ENCODE measurements at regions not wholly inside any gene's neighbourhood (a gene's known extent, or its start where the extent isn't known, plus 50 kb on each side); places are given as distances from the start of the nearest gene placed in this dataset.

DNA sequence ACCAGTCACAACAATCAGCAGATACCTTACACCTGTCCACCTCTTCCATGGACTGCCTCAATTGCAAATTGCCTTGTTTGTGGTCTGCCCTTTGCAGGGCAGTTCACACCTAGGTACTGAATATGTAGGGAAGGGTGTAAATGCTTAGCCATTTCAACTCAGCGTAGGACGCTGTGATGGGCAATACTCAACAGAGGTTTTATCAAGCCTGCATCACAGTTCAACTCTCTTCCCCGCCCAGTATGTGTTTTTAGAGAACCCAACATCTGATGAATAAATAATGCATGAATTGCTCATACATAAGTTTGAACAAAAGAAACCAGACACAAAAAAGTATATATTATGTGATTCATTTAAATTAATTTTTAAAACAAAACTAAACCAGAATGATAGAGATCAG lies 124.4 kb downstream of the P2RY1 start:
- Histone ChIP-seq H3K27me3 (no peaks in the 10 kb centered on the region), H3K36me3 (no peaks in the 10 kb centered on the region), H3K4me3 (no peak overlapping the region), H3K9me3 (no peaks in the 10 kb centered on the region), H3K4me1 (no peaks in the 10 kb centered on the region), H3K27ac (no peak overlapping the region)
- TF ChIP-seq, protein P1, sequence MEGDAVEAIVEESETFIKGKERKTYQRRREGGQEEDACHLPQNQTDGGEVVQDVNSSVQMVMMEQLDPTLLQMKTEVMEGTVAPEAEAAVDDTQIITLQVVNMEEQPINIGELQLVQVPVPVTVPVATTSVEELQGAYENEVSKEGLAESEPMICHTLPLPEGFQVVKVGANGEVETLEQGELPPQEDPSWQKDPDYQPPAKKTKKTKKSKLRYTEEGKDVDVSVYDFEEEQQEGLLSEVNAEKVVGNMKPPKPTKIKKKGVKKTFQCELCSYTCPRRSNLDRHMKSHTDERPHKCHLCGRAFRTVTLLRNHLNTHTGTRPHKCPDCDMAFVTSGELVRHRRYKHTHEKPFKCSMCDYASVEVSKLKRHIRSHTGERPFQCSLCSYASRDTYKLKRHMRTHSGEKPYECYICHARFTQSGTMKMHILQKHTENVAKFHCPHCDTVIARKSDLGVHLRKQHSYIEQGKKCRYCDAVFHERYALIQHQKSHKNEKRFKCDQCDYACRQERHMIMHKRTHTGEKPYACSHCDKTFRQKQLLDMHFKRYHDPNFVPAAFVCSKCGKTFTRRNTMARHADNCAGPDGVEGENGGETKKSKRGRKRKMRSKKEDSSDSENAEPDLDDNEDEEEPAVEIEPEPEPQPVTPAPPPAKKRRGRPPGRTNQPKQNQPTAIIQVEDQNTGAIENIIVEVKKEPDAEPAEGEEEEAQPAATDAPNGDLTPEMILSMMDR (IDR thresholded peaks at IDR 0.05) = no peak
- ATAC-seq (no peak), DNase-seq (no peak)
- intact Hi-C loops (cut with DNase I) = no loop called here

DNA sequence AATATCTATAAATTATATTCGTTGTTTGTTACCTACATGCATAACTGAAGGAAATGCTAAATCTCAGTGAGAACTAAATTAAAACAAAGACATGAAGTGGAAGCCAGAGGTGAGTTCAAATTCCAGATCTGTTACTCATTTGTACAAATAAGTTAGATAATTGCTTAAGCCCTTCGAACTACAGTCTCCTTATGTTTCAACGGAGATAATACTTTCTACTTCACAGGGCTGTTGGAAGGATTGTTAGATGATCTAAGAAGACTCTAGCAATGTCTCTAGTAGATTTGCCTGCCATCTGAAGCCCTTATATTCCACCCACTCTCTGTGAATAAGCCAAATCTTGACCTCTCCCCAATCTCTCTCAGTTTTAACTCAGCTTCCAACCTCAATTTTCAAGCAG lies 125.8 kb downstream of the P2RY1 start:
- Histone ChIP-seq H3K36me3 (no peaks in the 10 kb centered on the region), H3K4me1 (no peaks in the 10 kb centered on the region), H3K27me3 (no peaks in the 10 kb centered on the region), H3K4me3 (no peak overlapping the region), H3K9me3 (no peaks in the 10 kb centered on the region), H3K27ac (no peak overlapping the region)
- TF ChIP-seq, protein P1 (IDR thresholded peaks at IDR 0.05) = no peak
- ATAC-seq (no peak), DNase-seq (no peak)
- intact Hi-C loops (cut with DNase I) = no loop called here

DNA sequence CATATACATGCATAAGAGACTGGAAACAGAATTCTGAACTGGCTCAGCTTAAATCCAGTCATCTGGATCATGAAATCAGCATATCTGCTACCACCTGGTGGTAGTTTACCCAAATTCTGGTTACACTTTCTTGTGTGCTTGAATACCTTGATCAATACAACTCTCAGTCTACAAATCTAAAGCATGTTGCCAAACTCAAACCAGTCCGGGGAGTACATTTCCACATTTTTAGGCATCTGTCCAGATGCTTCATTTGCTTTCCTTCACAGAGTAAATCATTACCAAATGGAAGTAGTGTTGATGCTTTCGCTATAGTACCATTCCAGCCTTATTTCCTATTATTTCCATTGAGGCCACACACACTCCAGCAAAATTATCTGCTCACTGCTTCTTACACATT lies 126.4 kb downstream of the P2RY1 start:
- no peaks in the 10 kb centered on the region for H3K27me3 ChIP-seq
- no peaks in the 10 kb centered on the region for H3K9me3 ChIP-seq
- H3K4me3 ChIP-seq = no peak overlapping the region
- intact Hi-C loops (cut with DNase I) = no loop called here
- no peaks in the 10 kb centered on the region for H3K4me1 ChIP-seq
- H3K36me3 ChIP-seq = no peaks in the 10 kb centered on the region
- TF ChIP-seq, protein P1 (IDR thresholded peaks at IDR 0.05) = peak; percentile 39
- DNase-seq (no peak), ATAC-seq (peak; percentile 57)
- H3K27ac ChIP-seq = no peak overlapping the region

DNA sequence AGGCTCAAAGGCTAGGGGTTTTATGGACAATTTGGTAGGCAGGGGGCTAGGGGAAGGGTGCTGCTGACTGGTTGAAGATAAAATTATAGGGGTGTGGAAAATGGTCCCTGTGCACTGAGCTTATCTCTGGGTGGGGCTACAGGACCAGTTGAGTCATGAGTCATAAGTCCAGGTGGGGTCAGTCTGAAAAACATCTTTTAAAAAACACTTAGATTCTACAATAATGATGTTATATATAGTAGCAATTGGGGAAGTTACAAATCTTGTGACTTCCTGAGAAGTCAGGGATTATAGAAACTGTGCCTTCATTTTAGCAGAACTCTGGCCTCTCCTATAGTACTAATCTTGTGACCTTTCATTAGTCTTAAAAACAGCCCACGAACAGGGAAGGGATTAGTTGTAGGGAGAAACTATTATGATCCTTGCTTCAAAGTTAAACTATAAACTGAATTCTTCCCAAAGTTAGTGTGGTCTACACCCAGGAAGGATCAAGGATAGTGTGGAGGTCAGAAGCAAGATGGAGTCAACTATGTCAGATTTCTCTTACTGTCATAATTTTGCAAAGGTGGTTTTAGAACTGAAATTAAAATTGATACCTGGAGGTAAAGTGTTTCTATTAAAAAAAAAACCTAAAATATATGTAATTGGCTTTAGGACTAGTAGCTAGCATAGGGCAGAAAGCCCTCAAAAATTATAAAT lies 130.1 kb downstream of the P2RY1 start:
- H3K9me3 ChIP-seq = no peaks in the 10 kb centered on the region
- H3K4me3 ChIP-seq = no peak overlapping the region
- TF ChIP-seq, protein P1 (IDR thresholded peaks at IDR 0.05) = no peak
- no peaks in the 10 kb centered on the region for H3K27me3 ChIP-seq
- ATAC-seq = peak; percentile 46
- DNase-seq = no peak
- H3K36me3 ChIP-seq = no peaks in the 10 kb centered on the region
- no peaks in the 10 kb centered on the region for H3K4me1 ChIP-seq
- H3K27ac ChIP-seq = no peak overlapping the region
- intact Hi-C loops (cut with DNase I) = no loop called here

DNA sequence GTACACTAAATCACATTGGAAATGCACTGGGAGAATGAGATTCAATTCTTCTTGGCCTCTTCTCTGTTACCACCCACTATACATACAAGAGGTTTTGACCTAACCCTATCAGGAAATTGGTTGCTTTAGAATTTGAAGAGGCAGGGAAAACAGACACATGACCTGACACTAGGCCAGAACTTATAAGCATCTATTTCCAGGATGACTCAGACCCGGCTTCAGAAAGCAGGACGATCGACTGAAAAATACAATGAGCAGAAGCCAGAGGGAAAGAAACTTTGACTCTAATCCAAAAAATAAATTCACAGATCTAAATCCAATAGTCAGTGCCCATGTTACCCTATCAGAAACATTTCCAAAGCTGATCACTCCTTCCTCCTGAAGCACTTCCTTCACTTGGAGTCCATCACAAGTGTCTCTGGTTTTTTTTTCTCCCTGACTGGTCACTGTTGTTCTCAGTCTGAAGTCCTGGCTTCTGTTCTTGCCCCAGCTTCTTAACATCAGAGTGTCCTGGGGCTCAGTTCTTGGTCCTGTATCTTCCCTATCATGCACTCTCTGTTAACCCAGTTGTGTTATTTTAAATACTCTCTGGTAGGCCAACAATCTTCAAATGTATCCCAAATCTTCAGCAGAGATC lies 133.6 kb downstream of the P2RY1 start:
- TF ChIP-seq, protein P1 (IDR thresholded peaks at IDR 0.05) = no peak
- ATAC-seq (no peak), DNase-seq (no peak)
- H3K4me3 ChIP-seq = no peak overlapping the region
- no peaks in the 10 kb centered on the region for H3K9me3 ChIP-seq
- no peaks in the 10 kb centered on the region for H3K27me3 ChIP-seq
- intact Hi-C loops (cut with DNase I) = no loop called here
- H3K4me1 ChIP-seq = no peaks in the 10 kb centered on the region
- H3K36me3 ChIP-seq = no peaks in the 10 kb centered on the region
- no peak overlapping the region for H3K27ac ChIP-seq

All from upper lobe of right lung (tissue), 1 donor.